Activated T-cell treated with anti-CD3 and anti-CD28 coated beads for 48 hours (primary cell): ENCODE measurements at regions not wholly inside any gene's neighbourhood (a gene's known extent, or its start where the extent isn't known, plus 50 kb on each side); places are given as distances from the start of the nearest gene placed in this dataset.
A peak's percentile ranks its signal among the peaks of the same experiment; 100 is the strongest.
"Not testable (repeated sequence)": the region's sequence is repeated elsewhere in the genome, so short reads cannot be mapped to it uniquely, and the experiment has no call there.

Source experiments
- DNase-seq: peaks from one replicate; pipeline ENCODE4 v3.0.0-alpha.2; 2020; ENCODE audit warnings: low read depth

DNA sequence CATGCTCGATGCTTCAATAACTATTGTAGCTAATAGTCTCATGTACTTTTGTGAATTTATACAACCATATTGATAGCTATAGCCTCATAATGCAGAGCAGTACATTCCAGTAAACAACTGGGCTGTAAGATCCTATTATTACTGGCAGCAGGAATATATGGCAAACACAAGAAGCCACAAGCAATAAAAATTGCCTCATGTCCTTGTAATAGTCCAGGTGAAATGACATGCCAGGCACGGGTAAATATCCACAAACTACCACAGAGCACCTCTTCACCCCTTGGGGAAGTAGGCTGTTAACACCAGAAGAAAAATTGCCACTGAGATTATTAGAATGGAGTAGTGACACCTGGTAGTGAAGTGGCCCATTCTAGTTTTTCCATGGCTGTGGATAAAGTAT lies 158.3 kb downstream of the MTX2 start:
- no peak for DNase-seq

GRCh38 chr2:176428944-176429469 lies 159.8 kb downstream of the MTX2 start:
- DNase-seq: not testable (repeated sequence)

GRCh38 chr2:176432434-176432833 lies 163.2 kb downstream of the MTX2 start:
- DNase-seq: no peak

GRCh38 chr2:176435729-176436128 lies 166.5 kb downstream of the MTX2 start:
- no peak for DNase-seq

- DNase-seq: no peak
These were observed 174.7 kb downstream of the MTX2 start for GRCh38 chr2:176443946-176444345.

DNA sequence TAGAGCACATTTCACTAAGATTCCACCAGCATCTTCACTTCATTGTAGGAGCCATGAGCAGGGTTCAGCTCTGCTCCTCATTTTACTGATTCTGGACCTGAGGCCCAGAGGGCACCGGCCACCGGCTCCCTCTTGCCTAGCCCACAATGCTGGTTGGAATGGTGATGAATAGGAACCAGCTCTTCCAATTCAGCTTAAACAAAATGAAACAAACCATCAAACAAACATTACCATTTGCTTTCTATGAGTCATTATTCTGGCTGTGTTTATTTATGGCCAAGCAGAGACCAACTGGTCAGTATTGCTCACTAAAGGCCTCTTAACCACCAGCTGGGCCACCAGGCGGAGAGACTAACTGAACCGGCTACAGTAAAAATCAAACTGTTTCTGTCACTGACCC lies 176.7 kb downstream of the MTX2 start:
- no peak for DNase-seq

- no peak for DNase-seq
These were observed 177.6 kb downstream of the MTX2 start for GRCh38 chr2:176446718-176447414.

DNA sequence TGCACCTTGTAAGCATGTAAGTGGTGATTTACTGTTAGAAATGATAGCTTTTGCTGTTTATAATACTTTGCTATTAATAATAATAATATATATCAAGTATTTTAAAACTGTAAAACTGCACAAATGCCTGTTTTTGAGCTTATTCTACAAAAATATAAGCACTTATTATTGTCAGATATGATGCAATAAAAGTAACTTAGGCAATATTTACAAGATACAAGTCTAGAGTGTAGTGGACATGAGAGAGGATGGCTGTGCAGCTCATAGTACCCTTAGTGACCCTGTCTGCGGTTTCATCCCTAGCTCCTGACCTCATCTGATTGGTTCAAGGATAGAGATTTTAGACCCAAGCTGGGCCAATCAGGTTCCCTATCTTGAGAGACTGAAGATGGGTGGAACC lies 178.4 kb downstream of the MTX2 start:
- no peak for DNase-seq

DNA sequence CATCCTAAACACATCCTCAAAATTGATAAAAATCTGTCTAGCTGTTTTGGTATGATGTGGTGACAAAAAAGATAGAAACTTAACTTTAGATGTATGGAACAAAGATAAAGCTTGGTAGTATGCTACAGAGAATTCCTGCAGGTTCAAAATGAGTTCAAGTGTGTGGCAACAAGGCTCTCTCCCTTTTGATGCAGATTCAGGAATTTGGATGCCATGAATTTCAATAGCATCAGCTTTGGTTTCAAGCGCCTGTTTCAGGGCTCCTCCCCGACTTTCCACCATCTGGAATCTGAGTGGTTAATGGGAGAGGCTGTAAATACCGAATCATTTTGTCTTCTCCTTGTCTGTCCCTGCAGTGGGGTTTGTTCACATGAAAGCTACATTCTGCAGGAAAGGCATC lies 180.6 kb downstream of the MTX2 start:
- no peak for DNase-seq

- no peak for DNase-seq
These were observed 184.5 kb downstream of the MTX2 start for GRCh38 chr2:176453784-176454183.

DNA sequence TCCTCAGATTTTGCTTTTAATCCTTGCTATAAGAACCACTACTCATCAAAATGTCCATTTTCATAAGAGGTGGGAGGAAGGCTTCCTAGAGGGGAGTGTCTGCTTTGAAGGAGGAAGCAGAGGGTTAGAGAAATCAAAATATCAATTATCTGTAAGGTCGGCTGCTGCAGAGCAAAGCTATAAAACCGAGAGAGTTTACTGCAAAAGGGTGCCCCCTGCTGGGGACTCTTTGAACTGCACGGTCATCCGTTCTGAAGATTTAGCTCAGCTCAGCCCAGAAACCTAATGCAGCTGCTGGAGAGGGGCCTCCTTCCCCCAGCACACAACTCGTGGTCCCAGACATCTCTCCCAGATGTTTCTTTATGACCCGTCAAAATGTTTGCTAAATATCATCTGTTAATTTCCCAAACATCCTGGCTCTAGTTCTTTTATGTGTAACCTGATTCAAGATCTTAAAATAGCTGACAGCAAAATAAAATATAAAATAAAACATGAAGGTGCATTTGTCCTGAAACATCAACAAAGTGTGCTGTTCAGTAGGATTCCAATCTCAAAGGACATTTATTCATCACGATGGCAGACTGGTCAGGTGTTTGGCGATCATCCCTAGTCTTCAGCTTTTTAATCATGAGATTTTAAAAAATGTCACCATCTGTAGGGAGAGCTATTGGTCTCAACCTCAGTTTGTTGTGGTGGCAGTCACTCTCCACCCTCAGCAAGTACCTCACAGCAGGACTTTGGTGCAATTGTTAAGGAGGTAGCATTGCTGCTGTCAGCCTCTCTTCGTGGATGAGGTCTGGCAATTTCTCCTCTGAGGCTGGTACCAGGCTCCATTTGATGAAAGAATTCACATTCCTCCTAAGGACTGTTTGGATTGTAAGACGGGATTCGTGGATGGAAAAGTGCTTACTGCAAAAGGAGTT lies 185.9 kb downstream of the MTX2 start:
- peak; percentile 70 for DNase-seq

GRCh38 chr2:176455816-176456291 lies 186.6 kb downstream of the MTX2 start:
- no peak for DNase-seq

DNA sequence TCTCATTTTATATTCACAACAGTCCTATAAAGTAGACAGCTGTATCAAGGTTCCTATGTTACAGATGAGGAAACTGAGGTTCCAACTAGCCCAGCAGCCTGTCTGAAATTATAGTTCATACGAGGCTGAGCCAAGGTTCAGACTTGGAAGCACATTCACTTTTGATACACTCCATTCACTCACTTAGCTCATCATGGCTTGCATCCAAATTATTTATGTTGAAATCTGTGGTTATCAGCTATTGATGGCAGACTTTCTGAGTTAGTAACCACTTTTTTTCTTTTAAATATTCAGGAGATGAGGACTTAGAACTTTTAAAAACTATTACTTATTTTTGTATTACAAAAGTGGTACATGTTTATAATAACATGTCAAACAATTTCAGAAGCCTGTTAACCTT lies 188.2 kb downstream of the MTX2 start:
- DNase-seq: no peak

DNA sequence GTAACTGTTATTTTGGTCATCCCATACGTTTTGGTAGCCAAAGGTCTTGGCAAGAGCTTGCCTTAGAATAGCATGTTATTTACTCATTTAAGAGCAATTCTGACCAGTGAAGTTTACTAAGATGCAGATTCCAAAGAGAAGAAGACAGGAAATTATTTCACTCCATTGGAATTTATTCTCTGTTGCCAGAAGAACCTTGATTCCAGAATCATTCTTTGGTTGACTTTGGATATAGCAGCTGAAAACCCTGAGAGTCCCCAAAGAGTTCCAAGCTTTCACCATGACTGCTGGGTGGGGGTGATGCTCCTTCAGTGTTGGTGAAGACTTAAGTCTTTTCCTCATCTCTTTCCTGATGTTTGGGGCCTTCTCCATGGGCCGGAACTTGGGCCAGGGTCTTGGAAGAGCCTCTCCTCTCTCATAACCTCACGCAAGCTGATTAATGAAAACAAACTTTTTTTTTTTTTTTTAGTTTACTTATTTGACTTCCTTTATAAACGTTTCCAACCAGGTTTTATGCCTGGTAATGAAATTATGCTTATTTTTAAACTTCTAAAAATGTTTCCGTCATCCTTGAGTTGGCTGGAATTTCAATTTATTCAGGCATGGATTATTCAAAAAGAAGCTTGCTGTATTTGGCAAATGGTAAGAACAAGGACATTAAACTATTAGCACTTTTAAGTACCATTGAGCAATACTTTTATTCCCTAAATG lies 192.0 kb downstream of the MTX2 start:
- no peak for DNase-seq

DNA sequence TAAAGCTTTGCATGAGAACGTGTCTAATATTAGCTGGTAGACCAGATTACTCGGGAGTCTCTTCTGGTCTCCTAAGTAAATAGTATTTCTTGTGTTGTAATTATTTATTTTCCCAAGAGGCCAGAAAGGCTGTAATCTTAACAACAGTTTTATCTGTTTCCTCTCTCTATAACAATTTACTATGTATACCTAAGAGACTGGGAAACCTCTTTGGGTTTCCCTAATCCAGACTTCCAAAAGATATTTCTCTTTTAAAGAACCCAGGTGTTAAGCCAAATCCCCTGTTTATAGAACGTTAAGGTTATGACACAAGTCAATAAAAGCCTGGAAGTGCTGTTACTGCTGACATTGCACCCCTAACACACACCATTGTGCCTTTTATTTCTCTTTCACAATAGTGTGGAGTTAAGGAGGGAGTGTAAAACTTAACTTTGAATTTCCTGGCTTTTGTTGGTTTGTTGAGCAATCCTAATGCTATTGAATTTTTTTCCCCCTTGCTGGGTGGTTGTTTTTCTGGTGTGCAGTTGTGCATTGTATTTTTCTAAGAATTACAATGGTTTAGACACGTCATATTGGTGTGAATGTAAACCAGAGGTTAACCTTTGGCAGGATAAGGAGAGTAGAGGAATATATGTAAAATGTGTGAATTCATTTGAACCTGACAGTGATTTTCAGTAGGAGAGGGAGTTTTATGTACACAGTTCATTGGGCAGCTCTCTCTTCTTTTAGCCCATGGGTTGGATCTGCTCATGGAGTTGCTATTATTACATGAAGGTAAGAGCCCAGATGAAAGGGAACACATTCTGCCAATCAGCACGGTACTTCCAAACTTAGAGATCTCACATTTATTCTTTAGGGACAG lies 192.8 kb downstream of the MTX2 start:
- DNase-seq: no peak

DNA sequence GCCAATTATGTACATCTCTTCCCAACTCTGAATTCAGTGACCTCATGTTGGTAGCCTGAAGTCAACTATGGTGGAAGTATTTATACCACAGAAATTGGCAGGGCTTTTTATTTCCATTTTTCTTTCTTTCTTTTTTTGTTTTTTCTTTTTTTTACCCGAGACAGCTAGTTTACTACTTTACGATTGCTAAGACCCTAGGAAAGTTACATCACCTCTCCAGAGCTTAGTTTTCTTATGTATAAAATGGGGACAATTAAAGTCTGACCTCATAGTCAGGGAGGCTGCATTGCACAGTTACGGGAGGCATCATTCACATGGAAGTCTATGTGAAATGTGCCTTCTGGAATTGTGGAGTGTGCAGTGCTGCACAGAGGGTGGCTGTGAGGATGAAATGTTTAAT lies 194.3 kb downstream of the MTX2 start:
- DNase-seq: no peak

GRCh38 chr2:176464886-176465564 lies 195.8 kb downstream of the MTX2 start:
- no peak for DNase-seq

DNA sequence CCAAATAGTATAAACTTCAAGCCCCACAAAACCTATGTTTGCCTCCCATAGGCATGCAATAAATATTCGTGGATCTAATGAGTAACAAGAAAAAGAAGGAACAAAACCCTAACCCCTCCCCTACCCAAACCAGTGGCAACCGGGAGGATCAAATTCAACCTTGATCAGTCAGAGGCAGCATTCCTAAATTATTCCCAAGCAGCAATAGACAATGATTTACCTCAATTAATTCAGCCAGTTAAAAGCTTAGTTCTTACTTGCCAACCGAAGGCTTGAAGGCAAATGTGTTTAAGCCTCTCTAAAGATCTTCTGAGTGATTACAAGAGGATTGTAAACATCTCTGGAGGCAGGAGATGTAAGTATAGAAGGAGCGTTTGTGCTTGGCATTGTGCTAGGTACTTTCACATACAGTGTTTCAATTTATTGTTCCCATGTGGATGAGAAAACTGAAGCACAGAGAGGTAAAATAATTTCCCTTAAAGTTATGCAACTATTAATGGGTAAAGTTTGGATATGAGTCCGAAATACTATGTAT lies 197.7 kb downstream of the MTX2 start:
- DNase-seq: no peak

- DNase-seq: no peak
These were observed 198.4 kb downstream of the MTX2 start for GRCh38 chr2:176467595-176467994.

DNA sequence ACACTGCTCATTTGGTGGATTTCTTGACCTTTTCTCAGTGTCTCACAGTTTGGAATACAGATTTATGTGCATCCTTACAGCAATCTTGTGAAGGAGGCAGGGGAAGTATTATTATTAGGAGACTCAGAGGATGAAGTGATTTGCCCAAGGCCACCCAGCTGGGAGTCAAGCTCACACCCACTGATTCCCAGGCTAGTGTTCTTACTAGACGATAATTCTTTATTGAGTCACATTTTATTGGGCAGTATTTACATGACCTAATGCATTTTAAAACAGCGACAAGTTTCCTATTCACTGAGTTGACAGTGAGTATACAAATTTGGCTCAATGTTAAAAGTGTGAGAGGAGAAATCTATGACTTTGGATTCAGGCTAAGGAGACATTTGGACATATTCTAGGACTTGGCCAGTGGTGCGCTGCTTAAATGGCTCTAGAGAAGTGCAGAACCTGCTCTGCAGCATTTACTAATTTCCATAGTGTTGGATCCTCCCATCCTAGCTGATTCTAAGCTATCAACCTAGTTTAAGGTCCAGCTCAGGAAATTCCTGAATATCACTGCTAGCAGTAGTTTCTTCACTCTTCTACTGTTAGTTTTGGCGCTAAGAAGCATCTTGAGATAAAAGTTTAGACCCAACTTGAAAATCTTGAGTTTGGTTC lies 199.3 kb downstream of the MTX2 start:
- DNase-seq: no peak
